Heart left ventricle (tissue), 16 donors: ENCODE measurements at regions not wholly inside any gene's neighbourhood (a gene's known extent, or its start where the extent isn't known, plus 50 kb on each side); places are given as distances from the start of the nearest gene placed in this dataset.

ENCODE experiments used
- ATAC-seq, 4 donors: fragments of 200-7000 bp; cut with Tn5 transposase; one replicate each; pipeline ENCODE4 v1.9.1; 2020 to 2022; ENCODE audit warnings: moderate library complexity in 4 of 4, mild to moderate bottlenecking in 3 of 4, moderate number of reproducible peaks in 1 of 4
- DNase-seq, 5 donors: peaks; one replicate each; pipeline ENCODE4 v3.0.0-alpha.2; 2020
- H3K27ac ChIP-seq, 12 donors: fragments of 200-600 bp; sonication (generic) in 4 of 12; one replicate each; pipeline versions ENCODE4 v1.5.0 to v1.8.0; 2016 to 2022; ENCODE audit warnings: mild to moderate bottlenecking in 2 of 12
- H3K27me3 ChIP-seq, 9 donors: fragments of 200-600 bp; sonication (generic) in 2 of 9; one replicate each; pipeline versions ENCODE4 v1.5.1 to v1.8.0; 2016 to 2022; ENCODE audit warnings: mild to moderate bottlenecking in 3 of 9
- H3K36me3 ChIP-seq, 9 donors: fragments of 200-600 bp; sonication (generic) in 2 of 9; one replicate each; pipeline versions ENCODE4 v1.5.0 to v1.8.0; 2018 to 2022; ENCODE audit warnings: mild to moderate bottlenecking in 2 of 9
- H3K4me1 ChIP-seq, 12 donors: fragments of 200-600 bp; sonication (generic) in 4 of 12; one replicate each; pipeline versions ENCODE4 v1.5.0 to v1.8.0; 2016 to 2022; ENCODE audit warnings: mild to moderate bottlenecking in 3 of 12
- H3K4me3 ChIP-seq, 12 donors: fragments of 200-600 bp; sonication (generic) in 4 of 12; one replicate each; pipeline versions ENCODE4 v1.5.0 to v1.8.0; 2017 to 2022; ENCODE audit warnings: mild to moderate bottlenecking in 9 of 12, moderate library complexity in 4 of 12
- H3K9me3 ChIP-seq, 12 donors: fragments of 200-600 bp; sonication (generic) in 4 of 12; one replicate each; pipeline versions ENCODE4 v1.5.0 to v1.8.0; 2016 to 2022; ENCODE audit warnings: mild to moderate bottlenecking in 1 of 12
- POLR2A ChIP-seq, 2 donors: fragments of 450-650 bp; IDR thresholded peaks; one replicate each; pipeline ENCODE4 v1.6.1; 2017; ENCODE audit warnings: antibody characterized with exemption in 2 of 2, mild to moderate bottlenecking in 2 of 2, moderate library complexity in 2 of 2
- WGBS, 4 donors: extraction: QIAGEN DNeasy Blood & Tissue Kit in 2 of 4; methylation state at CpG; one replicate each; pipeline versions ENCODE4 v1.1.5 to v1.1.7; 2013 to 2018; 5-methylcytosine and 5-hydroxymethylcytosine counted together
- intact Hi-C, 10 donors: fragments of 100-400 bp; cut with DNase I; formaldehyde crosslinking; loops; one replicate each; pipeline versions ENCODE4 v1.11.1 to v1.14.2; 2022
- TF ChIP-seq, protein P1 (sequence below), 12 donors: fragments of 200-600 bp; sonication (generic) in 4 of 12; IDR thresholded peaks; one replicate each; pipeline versions ENCODE4 v1.5.0 to v1.8.0; 2018 to 2022; ENCODE audit warnings: antibody characterized with exemption in 12 of 12, mild to moderate bottlenecking in 5 of 12
- donor health status: ischemic (EF 13 %, LVEDD 7.1; RV severe dilation, severe dysfunction).
- donor health status: healthy with polysubstance abuse.
- donor health status: DM: no; HTN: yes; CAD: no.
- donor health status: DM: no; HTN: no; CAD: no.
- donor health status: ischemic (EF 25% LVEDD 6.9; RV normal size, moderate dysfunction).
- donor health status: ischemic (EF 25% LVEDD 5.7; RV mildly dilated, moderate dysfunction).
- donor health status: healthy.
- donor health status: DM: yes; HTN: yes; CAD: no.
- donor health status: ischemic (EF 35%, LVEDD 5.7; RV mildly dilated, moderate dysfunction).
- donor health status: nonischemic (EF 11% LVEDD 7.7; RV severe dilation, severe dysfunction).
- donor health status: DM: yes; HTN: yes; CAD: no.
- donor health status: PGD.
- donor health status: ischemic (EF 29% LVEDD 5.4; RV normal size, mild dysfunction).
- donor health status: nonischemic (EF 23%, LVEDD 6.1; RV moderate dilation, normal function).

- no peak overlapping the region for H3K27ac ChIP-seq
- no peak overlapping the region for H3K4me3 ChIP-seq
- ATAC-seq = no peak
- 47 to 64% (median 59%) methylated on average over 3 of the region's 3 CpGs for WGBS, 4 donors
- DNase-seq = no peak
- H3K27me3 ChIP-seq = no peaks in the 10 kb centered on the region
- H3K9me3 ChIP-seq = no peaks in the 10 kb centered on the region
- H3K36me3 ChIP-seq = no peaks in the 10 kb centered on the region
- no peak for TF ChIP-seq POLR2A (IDR thresholded peaks at IDR 0.05)
- TF ChIP-seq, protein P1, sequence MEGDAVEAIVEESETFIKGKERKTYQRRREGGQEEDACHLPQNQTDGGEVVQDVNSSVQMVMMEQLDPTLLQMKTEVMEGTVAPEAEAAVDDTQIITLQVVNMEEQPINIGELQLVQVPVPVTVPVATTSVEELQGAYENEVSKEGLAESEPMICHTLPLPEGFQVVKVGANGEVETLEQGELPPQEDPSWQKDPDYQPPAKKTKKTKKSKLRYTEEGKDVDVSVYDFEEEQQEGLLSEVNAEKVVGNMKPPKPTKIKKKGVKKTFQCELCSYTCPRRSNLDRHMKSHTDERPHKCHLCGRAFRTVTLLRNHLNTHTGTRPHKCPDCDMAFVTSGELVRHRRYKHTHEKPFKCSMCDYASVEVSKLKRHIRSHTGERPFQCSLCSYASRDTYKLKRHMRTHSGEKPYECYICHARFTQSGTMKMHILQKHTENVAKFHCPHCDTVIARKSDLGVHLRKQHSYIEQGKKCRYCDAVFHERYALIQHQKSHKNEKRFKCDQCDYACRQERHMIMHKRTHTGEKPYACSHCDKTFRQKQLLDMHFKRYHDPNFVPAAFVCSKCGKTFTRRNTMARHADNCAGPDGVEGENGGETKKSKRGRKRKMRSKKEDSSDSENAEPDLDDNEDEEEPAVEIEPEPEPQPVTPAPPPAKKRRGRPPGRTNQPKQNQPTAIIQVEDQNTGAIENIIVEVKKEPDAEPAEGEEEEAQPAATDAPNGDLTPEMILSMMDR (IDR thresholded peaks at IDR 0.05) = no peak
- H3K4me1 ChIP-seq = peaks cover 0 to 1% (median 0%) of the 10 kb centered on the region in 12 donors
- intact Hi-C loops = no loop called here
Measured at GRCh38 chr7:110387689-110388088, 703.2 kb upstream of the LRRN3 start.

- WGBS, 4 donors = 93 to 96% (median 94%) methylated on average over 1 of the region's 1 CpG
- H3K4me3 ChIP-seq = no peak overlapping the region
- no peaks in the 10 kb centered on the region for H3K27me3 ChIP-seq
- no peaks in the 10 kb centered on the region for H3K9me3 ChIP-seq
- intact Hi-C loops = no loop called here
- no peaks in the 10 kb centered on the region for H3K4me1 ChIP-seq
- ATAC-seq = no peak
- H3K36me3 ChIP-seq = no peaks in the 10 kb centered on the region
- DNase-seq = no peak
- no peak overlapping the region for H3K27ac ChIP-seq
- TF ChIP-seq, protein P1 (IDR thresholded peaks at IDR 0.05) = no peak
- TF ChIP-seq POLR2A (IDR thresholded peaks at IDR 0.05) = no peak
Measured at GRCh38 chr7:110388457-110388856, 702.5 kb upstream of the LRRN3 start.

- H3K9me3 ChIP-seq = no peaks in the 10 kb centered on the region
- no peaks in the 10 kb centered on the region for H3K27me3 ChIP-seq
- DNase-seq (no peak), ATAC-seq (no peak)
- intact Hi-C loops = loop anchor here in 1 of 10 donors (10.0 kb wide), 1 partner anchor 59 kb away; no protein-coding TSS in a partner anchor
- no peaks in the 10 kb centered on the region for H3K36me3 ChIP-seq
- H3K4me1 ChIP-seq = no peaks in the 10 kb centered on the region
- no peak overlapping the region for H3K4me3 ChIP-seq
- H3K27ac ChIP-seq = no peak overlapping the region
- TF ChIP-seq, protein P1 (IDR thresholded peaks at IDR 0.05) = no peak
- no peak for TF ChIP-seq POLR2A (IDR thresholded peaks at IDR 0.05)
Measured at GRCh38 chr7:110396021-110396420, 694.9 kb upstream of the LRRN3 start.

DNA sequence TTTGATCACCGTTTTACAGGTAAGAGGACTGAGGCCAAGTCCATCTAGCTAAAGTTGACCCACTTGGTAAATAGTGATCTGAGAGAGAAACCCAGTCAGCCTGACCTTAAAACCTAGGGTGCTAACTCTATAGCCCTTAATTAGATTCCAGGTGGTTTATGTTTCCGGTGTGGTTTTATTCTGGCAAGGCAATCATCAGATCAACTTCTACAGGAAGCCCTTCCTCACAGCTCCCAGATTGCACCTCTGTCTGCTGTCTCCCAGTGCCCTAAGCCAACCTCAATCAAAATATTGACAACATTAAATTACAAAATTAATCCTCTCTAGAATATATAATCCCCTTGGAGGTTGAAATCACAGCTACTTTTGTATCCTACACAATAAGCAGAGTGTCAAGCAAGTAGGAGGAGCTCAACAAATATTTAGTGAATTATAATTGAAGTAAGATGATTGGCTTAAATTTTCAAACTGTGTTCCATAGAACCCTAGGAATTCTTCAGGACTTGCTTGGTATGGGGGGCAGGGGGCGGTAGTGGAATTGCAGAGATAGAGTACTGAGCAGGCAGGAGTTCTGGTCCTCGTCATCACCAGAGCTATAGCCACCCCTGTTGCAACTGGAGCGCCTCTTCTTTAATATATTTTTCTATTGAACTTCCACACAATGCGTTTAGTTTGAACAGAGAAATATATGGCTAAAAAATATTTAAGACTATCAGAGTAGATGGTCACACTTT is 692.8 kb upstream of the LRRN3 start:
- no peak overlapping the region for H3K4me3 ChIP-seq
- H3K27me3 ChIP-seq = no peaks in the 10 kb centered on the region
- no peaks in the 10 kb centered on the region for H3K9me3 ChIP-seq
- DNase-seq = no peak
- ATAC-seq = no peak
- intact Hi-C loops = loop anchor here in 1 of 10 donors (10.0 kb wide), 1 partner anchor 57 kb away; no protein-coding TSS in a partner anchor
- no peak overlapping the region for H3K27ac ChIP-seq
- H3K4me1 ChIP-seq = no peaks in the 10 kb centered on the region
- H3K36me3 ChIP-seq = no peaks in the 10 kb centered on the region
- WGBS, 4 donors = 90 to 95% (median 92%) methylated on average over 6 of the region's 6 CpGs
- TF ChIP-seq, protein P1 (IDR thresholded peaks at IDR 0.05) = no peak
- no peak for TF ChIP-seq POLR2A (IDR thresholded peaks at IDR 0.05)
